ENCODE measurements at regions not wholly inside any gene's neighbourhood (a gene's known extent, or its start where the extent isn't known, plus 50 kb on each side); places are given as distances from the start of the nearest gene placed in this dataset.

- Mint-ChIP-seq H3K9me3 (peaks cover 0 to 7% (median 0%) of the 10 kb centered on the region in 11 donors), H3K4me1 (no peaks in the 10 kb centered on the region), H3K36me3 (no peaks in the 10 kb centered on the region), H3K27me3 (peaks cover 6 to 62% (median 44%) of the 10 kb centered on the region in 5 donors), H3K27ac (no peak overlapping the region), H3K4me3 (no peak overlapping the region)
- H3K36me3 ChIP-seq (ENCODE audit: control insufficient read depth in 2 of 3, insufficient read depth in 3 of 3, low read length in 3 of 3): no peaks in the 10 kb centered on the region
- CTCF ChIA-PET: no interaction called here
- POLR2A ChIA-PET: no interaction called here
- no peaks in the 10 kb centered on the region for H3K27me3 ChIP-seq (ENCODE audit: control insufficient read depth in 2 of 2, insufficient read depth in 2 of 2, low read length in 2 of 2)
- H3K4me1 ChIP-seq (ENCODE audit: control insufficient read depth in 2 of 2, insufficient read depth in 2 of 2, low read length in 2 of 2): no peaks in the 10 kb centered on the region
- no peaks in the 10 kb centered on the region for H3K9me3 ChIP-seq (ENCODE audit: control insufficient read depth in 2 of 3, low read length in 3 of 3)
- H3K4me3 ChIP-seq (ENCODE audit: low read length): no peak overlapping the region
- intact Hi-C loops (cut with micrococcal nuclease): no loop called here
- H3K27ac ChIP-seq (ENCODE audit: low read depth, low read length): no peak overlapping the region
- ATAC-seq (no peak), DNase-seq (no peak)
These were observed 176.1 kb upstream of the CDH5 start for GRCh38 chr16:66190411-66190810.

DNA sequence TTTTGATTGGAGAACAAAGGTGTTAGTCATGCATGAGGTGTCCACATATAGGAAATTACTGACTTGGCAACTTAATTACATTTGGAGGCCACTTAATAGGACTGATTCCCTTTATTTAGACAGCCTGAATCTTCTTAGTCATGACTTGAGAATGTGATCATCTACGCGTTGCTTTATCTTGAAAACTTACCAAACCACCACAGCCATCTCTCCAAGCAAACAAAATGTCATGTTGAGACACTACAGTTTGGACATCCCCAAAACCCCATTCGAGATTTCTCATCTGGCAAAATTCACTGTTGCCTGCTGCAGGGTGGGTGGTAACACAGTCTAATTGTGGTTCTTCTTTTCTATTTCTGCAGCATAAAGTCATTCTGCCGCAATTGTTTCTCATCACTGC, 176.5 kb upstream of the CDH5 start:
- Histone ChIP-seq H3K27ac (ENCODE audit: low read depth, low read length) (no peak overlapping the region), H3K27me3 (ENCODE audit: control insufficient read depth in 2 of 2, insufficient read depth in 2 of 2, low read length in 2 of 2) (no peaks in the 10 kb centered on the region), H3K9me3 (ENCODE audit: control insufficient read depth in 2 of 3, low read length in 3 of 3) (no peaks in the 10 kb centered on the region), H3K4me3 (ENCODE audit: low read length) (no peak overlapping the region), H3K4me1 (ENCODE audit: control insufficient read depth in 2 of 2, insufficient read depth in 2 of 2, low read length in 2 of 2) (no peaks in the 10 kb centered on the region), H3K36me3 (ENCODE audit: control insufficient read depth in 2 of 3, insufficient read depth in 3 of 3, low read length in 3 of 3) (no peaks in the 10 kb centered on the region)
- Mint-ChIP-seq H3K27ac (no peak overlapping the region), H3K9me3 (peaks cover 0 to 7% (median 0%) of the 10 kb centered on the region in 11 donors), H3K4me3 (no peak overlapping the region), H3K4me1 (no peaks in the 10 kb centered on the region), H3K36me3 (no peaks in the 10 kb centered on the region), H3K27me3 (peaks cover 6 to 63% (median 45%) of the 10 kb centered on the region in 5 donors)
- ChIA-PET CTCF (no interaction called here), POLR2A (no interaction called here)
- ATAC-seq: no peak
- no peak for DNase-seq
- intact Hi-C loops (cut with micrococcal nuclease): no loop called here

DNA sequence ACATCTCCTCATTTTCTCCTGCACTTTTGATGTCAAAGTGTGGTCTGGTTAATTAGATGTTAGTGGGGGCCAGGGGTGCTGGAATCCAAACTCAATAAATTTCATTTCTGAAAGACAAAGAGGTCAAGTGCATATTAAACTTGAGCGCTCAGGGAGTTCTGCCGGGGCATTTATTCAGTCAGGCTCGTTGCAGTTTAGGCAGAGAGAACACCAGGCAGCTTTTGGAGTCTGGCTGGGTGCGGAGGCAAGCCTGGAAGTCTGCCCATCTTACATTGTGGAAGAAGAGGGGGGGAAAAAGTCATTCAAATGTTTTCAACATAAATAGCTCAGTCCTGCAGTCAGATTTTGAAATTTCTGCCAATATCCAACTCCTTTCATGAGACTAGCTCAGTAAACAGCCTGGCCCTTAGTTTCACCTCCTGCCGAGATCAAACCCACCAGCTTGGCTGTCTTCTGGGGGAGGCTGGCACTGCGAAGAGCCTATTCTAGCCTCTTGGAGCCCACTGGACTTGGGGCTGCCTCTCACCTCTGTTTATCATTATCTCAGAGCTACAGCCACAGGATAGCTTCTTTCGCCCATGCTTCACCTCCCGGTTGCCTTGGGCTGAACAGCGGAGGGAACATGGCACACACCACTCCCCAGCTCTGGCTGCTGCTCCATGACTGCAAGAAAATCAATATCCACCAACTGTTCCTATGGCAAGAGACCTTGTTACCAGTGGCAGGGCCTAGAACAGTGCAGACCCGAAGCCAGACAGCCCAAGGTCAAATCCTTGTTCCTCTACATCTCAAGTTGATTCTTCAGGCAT, 177.4 kb upstream of the CDH5 start:
- Histone ChIP-seq H3K27me3 (ENCODE audit: control insufficient read depth in 2 of 2, insufficient read depth in 2 of 2, low read length in 2 of 2) (no peaks in the 10 kb centered on the region), H3K4me1 (ENCODE audit: control insufficient read depth in 2 of 2, insufficient read depth in 2 of 2, low read length in 2 of 2) (no peaks in the 10 kb centered on the region), H3K27ac (ENCODE audit: low read depth, low read length) (no peak overlapping the region), H3K36me3 (ENCODE audit: control insufficient read depth in 2 of 3, insufficient read depth in 3 of 3, low read length in 3 of 3) (no peaks in the 10 kb centered on the region), H3K4me3 (ENCODE audit: low read length) (no peak overlapping the region), H3K9me3 (ENCODE audit: control insufficient read depth in 2 of 3, low read length in 3 of 3) (no peaks in the 10 kb centered on the region)
- Mint-ChIP-seq H3K9me3 (peaks cover 0 to 7% (median 0%) of the 10 kb centered on the region in 11 donors), H3K27me3 (peaks cover 11 to 64% (median 45%) of the 10 kb centered on the region in 5 donors), H3K4me3 (no peak overlapping the region), H3K27ac (no peak overlapping the region), H3K4me1 (no peaks in the 10 kb centered on the region), H3K36me3 (no peaks in the 10 kb centered on the region)
- DNase-seq (no peak), ATAC-seq (no peak)
- CTCF ChIA-PET: no interaction called here
- POLR2A ChIA-PET: no interaction called here
- intact Hi-C loops (cut with micrococcal nuclease): no loop called here

DNA sequence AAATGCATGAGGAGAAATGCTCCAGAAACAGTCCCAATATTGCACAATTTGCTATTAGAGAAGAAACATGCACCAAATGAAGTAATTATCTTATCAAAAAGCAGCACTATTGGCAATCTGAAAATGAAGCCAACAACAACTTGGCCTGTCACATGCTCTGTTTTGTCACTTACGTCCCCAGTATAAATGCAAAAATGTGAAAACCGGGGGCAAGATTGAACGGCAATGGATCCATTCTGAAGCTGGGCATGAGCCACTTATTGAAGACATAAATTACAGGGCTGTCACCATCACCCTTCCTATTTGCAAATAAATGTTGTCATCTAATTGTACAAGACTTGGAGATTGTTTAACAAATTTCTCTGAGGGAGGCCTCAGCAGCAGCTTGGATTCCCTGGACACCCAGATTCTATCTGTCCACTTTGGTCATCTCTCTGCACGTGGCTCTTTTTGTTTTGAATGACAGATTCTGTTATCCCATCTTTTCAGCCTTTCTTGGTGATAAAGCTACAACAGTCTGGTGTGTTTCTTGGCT, 180.2 kb upstream of the CDH5 start:
- CTCF ChIA-PET: no interaction called here
- peaks cover 0 to 7% (median 0%) of the 10 kb centered on the region in 11 donors for H3K9me3 Mint-ChIP-seq
- Histone ChIP-seq H3K36me3 (ENCODE audit: control insufficient read depth in 2 of 3, insufficient read depth in 3 of 3, low read length in 3 of 3) (no peaks in the 10 kb centered on the region), H3K4me1 (ENCODE audit: control insufficient read depth in 2 of 2, insufficient read depth in 2 of 2, low read length in 2 of 2) (no peaks in the 10 kb centered on the region), H3K4me3 (ENCODE audit: low read length) (no peak overlapping the region), H3K27me3 (ENCODE audit: control insufficient read depth in 2 of 2, insufficient read depth in 2 of 2, low read length in 2 of 2) (peaks cover 0 to 2% of the 10 kb centered on the region in 2 donors), H3K9me3 (ENCODE audit: control insufficient read depth in 2 of 3, low read length in 3 of 3) (no peaks in the 10 kb centered on the region), H3K27ac (ENCODE audit: low read depth, low read length) (no peak overlapping the region)
- POLR2A ChIA-PET: no interaction called here
- H3K27me3 Mint-ChIP-seq: peaks cover 7 to 54% (median 40%) of the 10 kb centered on the region in 5 donors
- no peak overlapping the region for H3K27ac Mint-ChIP-seq
- DNase-seq (no peak), ATAC-seq (no peak)
- H3K4me3 Mint-ChIP-seq: no peak overlapping the region
- intact Hi-C loops (cut with micrococcal nuclease): no loop called here
- H3K4me1 Mint-ChIP-seq: no peaks in the 10 kb centered on the region
- H3K36me3 Mint-ChIP-seq: no peaks in the 10 kb centered on the region

- ChIA-PET POLR2A (no interaction called here), CTCF (no interaction called here)
- Histone ChIP-seq H3K27me3 (ENCODE audit: control insufficient read depth in 2 of 2, insufficient read depth in 2 of 2, low read length in 2 of 2) (peaks cover 0 to 2% of the 10 kb centered on the region in 2 donors), H3K27ac (ENCODE audit: low read depth, low read length) (no peak overlapping the region), H3K4me3 (ENCODE audit: low read length) (no peak overlapping the region), H3K4me1 (ENCODE audit: control insufficient read depth in 2 of 2, insufficient read depth in 2 of 2, low read length in 2 of 2) (no peaks in the 10 kb centered on the region), H3K9me3 (ENCODE audit: control insufficient read depth in 2 of 3, low read length in 3 of 3) (no peaks in the 10 kb centered on the region), H3K36me3 (ENCODE audit: control insufficient read depth in 2 of 3, insufficient read depth in 3 of 3, low read length in 3 of 3) (no peaks in the 10 kb centered on the region)
- ATAC-seq (no peak), DNase-seq (no peak)
- Mint-ChIP-seq H3K27ac (no peak overlapping the region), H3K4me3 (no peak overlapping the region), H3K27me3 (peaks cover 4 to 27% (median 12%) of the 10 kb centered on the region in 5 donors), H3K4me1 (no peaks in the 10 kb centered on the region), H3K36me3 (peaks cover 0 to 5% (median 0%) of the 10 kb centered on the region in 5 donors), H3K9me3 (peaks cover 2 to 14% (median 7%) of the 10 kb centered on the region in 11 donors)
- intact Hi-C loops (cut with micrococcal nuclease): no loop called here
These were observed 183.9 kb upstream of the CDH5 start for GRCh38 chr16:66182592-66182991.

GRCh38 chr16:66176731-66177130, 189.8 kb upstream of the CDH5 start:
- Histone ChIP-seq H3K9me3 (ENCODE audit: control insufficient read depth in 2 of 3, low read length in 3 of 3) (no peaks in the 10 kb centered on the region), H3K4me3 (ENCODE audit: low read length) (no peak overlapping the region), H3K27me3 (ENCODE audit: control insufficient read depth in 2 of 2, insufficient read depth in 2 of 2, low read length in 2 of 2) (no peaks in the 10 kb centered on the region), H3K27ac (ENCODE audit: low read depth, low read length) (no peak overlapping the region), H3K36me3 (ENCODE audit: control insufficient read depth in 2 of 3, insufficient read depth in 3 of 3, low read length in 3 of 3) (no peaks in the 10 kb centered on the region), H3K4me1 (ENCODE audit: control insufficient read depth in 2 of 2, insufficient read depth in 2 of 2, low read length in 2 of 2) (no peaks in the 10 kb centered on the region)
- ATAC-seq (no peak), DNase-seq (no peak)
- peaks cover 0 to 37% (median 15%) of the 10 kb centered on the region in 5 donors for H3K27me3 Mint-ChIP-seq
- peaks cover 0 to 10% (median 0%) of the 10 kb centered on the region in 5 donors for H3K36me3 Mint-ChIP-seq
- intact Hi-C loops (cut with micrococcal nuclease): no loop called here
- H3K9me3 Mint-ChIP-seq: peaks cover 2 to 15% (median 7%) of the 10 kb centered on the region in 11 donors
- POLR2A ChIA-PET: no interaction called here
- no peak overlapping the region for H3K27ac Mint-ChIP-seq
- H3K4me1 Mint-ChIP-seq: no peaks in the 10 kb centered on the region
- CTCF ChIA-PET: no interaction called here
- H3K4me3 Mint-ChIP-seq: no peak overlapping the region

DNA sequence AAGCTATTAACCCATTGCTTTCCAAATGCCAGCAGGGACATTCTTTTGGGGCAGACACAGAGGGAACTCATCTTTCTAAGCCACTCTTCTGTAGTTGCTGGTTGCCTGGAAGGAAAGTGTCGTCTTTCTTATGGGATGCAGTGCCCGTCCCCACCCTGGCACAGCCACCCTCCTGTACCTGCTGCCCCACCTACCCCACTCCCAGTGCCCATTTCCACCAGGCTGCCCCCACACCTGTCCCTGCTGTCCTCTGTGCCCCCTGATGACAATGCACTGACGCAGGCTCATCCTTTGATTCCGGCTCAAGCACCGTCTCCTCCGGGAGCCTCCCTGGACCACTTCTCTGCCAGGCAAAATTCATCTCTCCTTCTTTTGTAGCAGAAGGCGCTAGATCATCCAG, 190.4 kb upstream of the CDH5 start:
- no peak overlapping the region for H3K27ac Mint-ChIP-seq
- H3K36me3 Mint-ChIP-seq: peaks cover 0 to 10% (median 0%) of the 10 kb centered on the region in 5 donors
- no peak overlapping the region for H3K4me3 Mint-ChIP-seq
- Histone ChIP-seq H3K4me3 (ENCODE audit: low read length) (no peak overlapping the region), H3K27me3 (ENCODE audit: control insufficient read depth in 2 of 2, insufficient read depth in 2 of 2, low read length in 2 of 2) (no peaks in the 10 kb centered on the region), H3K36me3 (ENCODE audit: control insufficient read depth in 2 of 3, insufficient read depth in 3 of 3, low read length in 3 of 3) (no peaks in the 10 kb centered on the region), H3K4me1 (ENCODE audit: control insufficient read depth in 2 of 2, insufficient read depth in 2 of 2, low read length in 2 of 2) (no peaks in the 10 kb centered on the region), H3K9me3 (ENCODE audit: control insufficient read depth in 2 of 3, low read length in 3 of 3) (no peaks in the 10 kb centered on the region), H3K27ac (ENCODE audit: low read depth, low read length) (no peak overlapping the region)
- peaks cover 2 to 14% (median 7%) of the 10 kb centered on the region in 11 donors for H3K9me3 Mint-ChIP-seq
- POLR2A ChIA-PET: no interaction called here
- H3K27me3 Mint-ChIP-seq: peaks cover 0 to 37% (median 15%) of the 10 kb centered on the region in 5 donors
- CTCF ChIA-PET: no interaction called here
- no peaks in the 10 kb centered on the region for H3K4me1 Mint-ChIP-seq
- DNase-seq: no peak
- no peak for ATAC-seq
- intact Hi-C loops (cut with micrococcal nuclease): no loop called here

All from naive thymus-derived CD4-positive, alpha-beta T cell (primary cell).